Kidney (tissue), 13 donors: ENCODE measurements at regions not wholly inside any gene's neighbourhood (a gene's known extent, or its start where the extent isn't known, plus 50 kb on each side); places are given as distances from the start of the nearest gene placed in this dataset.
A peak's percentile ranks its signal among the peaks of the same experiment; 100 is the strongest.

ENCODE experiments used
- DNase-seq, 5 donors: peaks; one replicate each; pipeline ENCODE4 v3.0.0-alpha.2; 2013 to 2020
- FAIRE-seq: peaks from 2 replicates; lab custom pipeline; 2012; peaks lifted over from hg19 to GRCh38; lab: Jason Lieb, UNC
- H3K27ac ChIP-seq, 2 donors: one replicate each; pipeline ENCODE4 v1.7.0; 2013; ENCODE audit warnings: low read depth in 2 of 2, low read length in 2 of 2, inconsistent platforms in 1 of 2
- H3K27me3 ChIP-seq: one replicate; pipeline ENCODE4 v1.7.1; 2013; ENCODE audit warnings: low read length, inconsistent platforms; ENCODE audit not compliant: control insufficient read depth, insufficient read depth
- H3K36me3 ChIP-seq, 3 donors: one replicate each; pipeline versions ENCODE4 v1.7.0 to v1.7.1; 2013; ENCODE audit warnings: low read length in 3 of 3, control low read depth in 1 of 3, inconsistent platforms in 1 of 3; ENCODE audit not compliant: insufficient read depth in 3 of 3, control insufficient read depth in 2 of 3
- H3K4me1 ChIP-seq, 3 donors: one replicate each; pipeline versions ENCODE4 v1.7.0 to v1.7.1; 2013; ENCODE audit warnings: low read length in 3 of 3, inconsistent platforms in 1 of 3, low read depth in 1 of 3; ENCODE audit not compliant: control insufficient read depth in 2 of 3, insufficient read depth in 2 of 3
- H3K4me3 ChIP-seq, 3 donors: one replicate each; pipeline versions ENCODE4 v1.7.0 to v1.8.1; 2013; ENCODE audit warnings: low read length in 3 of 3, control low read depth in 1 of 3, inconsistent platforms in 1 of 3
- H3K9ac ChIP-seq, 3 donors: one replicate each; pipeline versions ENCODE4 v1.7.0 to v1.7.1; 2013; ENCODE audit warnings: low read length in 3 of 3, control low read depth in 1 of 3, inconsistent platforms in 1 of 3
- H3K9me3 ChIP-seq, 3 donors: one replicate each; pipeline versions ENCODE4 v1.7.0 to v1.7.1; 2013; ENCODE audit warnings: low read length in 3 of 3, control low read depth in 1 of 3, inconsistent platforms in 1 of 3; ENCODE audit not compliant: control insufficient read depth in 2 of 3, insufficient read depth in 1 of 3
- CTCF ChIP-seq: IDR thresholded peaks from 3 replicates; pipeline ENCODE4 v1.5.1; 2012; ENCODE audit warnings: mild to moderate bottlenecking, moderate library complexity, borderline replicate concordance; ENCODE audit not compliant: insufficient read depth; ENCODE audit errors: extremely low read depth
- intact Hi-C: fragments of 100-400 bp; cut with DNase I; formaldehyde crosslinking; loops from one replicate; pipeline ENCODE4 v1.11.1; 2022
- donor health status: control.
- donor health status: control.
- donor health status: control.
- donor health status: control.
- donor health status: control.
- donor health status: DM: yes; HTN: yes; CAD: no.
- donor health status: Normal renal cell carcinoma (clear cell type).

DNA sequence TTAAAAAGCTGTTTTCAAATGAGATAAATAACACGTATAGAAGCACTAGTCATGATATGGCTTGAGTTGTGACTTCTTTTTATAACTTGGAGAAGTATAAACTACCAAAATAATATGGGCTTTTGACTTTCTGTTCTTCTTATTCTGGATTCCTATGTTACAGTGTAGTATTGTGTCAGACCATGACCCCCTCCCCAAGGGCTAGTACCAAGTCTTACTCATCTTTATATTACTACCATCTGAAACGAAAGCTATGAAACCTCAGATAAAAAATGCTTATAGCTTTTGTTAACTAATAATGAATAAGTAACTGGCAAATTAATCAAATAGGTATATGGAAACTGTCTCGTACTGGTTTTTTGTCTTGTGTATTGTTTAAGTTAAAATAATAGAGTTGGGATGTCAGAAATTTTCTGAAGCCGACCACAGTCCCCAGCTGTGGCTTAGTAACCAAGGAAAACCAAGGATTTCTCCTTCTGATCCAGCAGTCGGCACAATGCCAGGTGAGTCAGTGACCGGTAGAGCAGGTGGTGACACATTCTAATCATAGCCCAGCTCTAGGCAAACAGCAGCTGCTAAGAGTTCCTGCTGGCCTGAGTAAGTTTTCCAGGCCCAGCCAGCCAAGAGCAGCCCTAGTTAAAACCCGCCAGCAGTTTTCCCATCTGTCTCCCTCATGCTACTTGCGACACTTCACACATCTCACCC, 163.3 kb upstream of the PRDX4 start:
- peaks cover 0 to 5% (median 0%) of the 10 kb centered on the region in 3 donors for H3K4me1 ChIP-seq
- H3K9me3 ChIP-seq: no peaks in the 10 kb centered on the region
- H3K36me3 ChIP-seq: no peaks in the 10 kb centered on the region
- peak in 4 of 5 donors; percentile 18 to 87 (median 38) for DNase-seq
- FAIRE-seq: no peak
- no peak overlapping the region for H3K9ac ChIP-seq
- intact Hi-C loops: no loop called here
- no peaks in the 10 kb centered on the region for H3K27me3 ChIP-seq
- no peak overlapping the region for H3K27ac ChIP-seq
- TF ChIP-seq CTCF: no peak
- H3K4me3 ChIP-seq: no peak overlapping the region

- intact Hi-C loops: no loop called here
Measured at GRCh38 chrX:23504540-23504884, 162.8 kb upstream of the PRDX4 start.

GRCh38 chrX:23504895-23505294, 162.4 kb upstream of the PRDX4 start:
- Histone ChIP-seq H3K9ac (no peak overlapping the region), H3K9me3 (no peaks in the 10 kb centered on the region), H3K27ac (no peak overlapping the region), H3K4me3 (no peak overlapping the region), H3K27me3 (no peaks in the 10 kb centered on the region), H3K4me1 (peaks cover 0 to 5% (median 0%) of the 10 kb centered on the region in 3 donors), H3K36me3 (no peaks in the 10 kb centered on the region)
- intact Hi-C loops: no loop called here
- DNase-seq (no peak), FAIRE-seq (no peak)
- TF ChIP-seq CTCF: no peak

More at GRCh38 chrX:23504540-23504884, 162.8 kb upstream of the PRDX4 start:
- Histone ChIP-seq H3K36me3 (no peaks in the 10 kb centered on the region), H3K9me3 (no peaks in the 10 kb centered on the region), H3K27me3 (no peaks in the 10 kb centered on the region), H3K4me3 (no peak overlapping the region), H3K4me1 (peaks cover 0 to 5% (median 0%) of the 10 kb centered on the region in 3 donors), H3K9ac (no peak overlapping the region), H3K27ac (no peak overlapping the region)
- FAIRE-seq (no peak), DNase-seq (no peak)
- TF ChIP-seq CTCF: no peak
